T-helper 2 cell treated with Interferon-gamma antibody and Interleukin-4, amounts not matched to agents 5 μg/mL and 100 μg/mL, for 36 hours (primary cell): ENCODE measurements at regions not wholly inside any gene's neighbourhood (a gene's known extent, or its start where the extent isn't known, plus 50 kb on each side); places are given as distances from the start of the nearest gene placed in this dataset.

Source experiments
- DNase-seq: peaks from one replicate; pipeline ENCODE4 v3.0.0; 2021; ENCODE audit warnings: low spot score
- H3K27ac Mint-ChIP-seq: one replicate; pipeline ENCODE4 v1.8.0; 2021; ENCODE audit warnings: mild to moderate bottlenecking, mixed read lengths
- H3K27me3 Mint-ChIP-seq: one replicate; pipeline ENCODE4 v1.8.0; 2021; ENCODE audit warnings: low read depth, mixed read lengths
- H3K36me3 Mint-ChIP-seq: one replicate; pipeline ENCODE4 v1.8.0; 2021; ENCODE audit warnings: low read depth, mixed read lengths
- H3K4me1 Mint-ChIP-seq: one replicate; pipeline ENCODE4 v1.8.0; 2021; ENCODE audit warnings: low read depth, mixed read lengths
- H3K4me3 Mint-ChIP-seq: one replicate; pipeline ENCODE4 v1.8.0; 2022; ENCODE audit warnings: mild to moderate bottlenecking, moderate library complexity, mixed read lengths
- H3K9me3 Mint-ChIP-seq: one replicate; pipeline ENCODE4 v1.8.0; 2021; ENCODE audit warnings: mixed read lengths

DNA sequence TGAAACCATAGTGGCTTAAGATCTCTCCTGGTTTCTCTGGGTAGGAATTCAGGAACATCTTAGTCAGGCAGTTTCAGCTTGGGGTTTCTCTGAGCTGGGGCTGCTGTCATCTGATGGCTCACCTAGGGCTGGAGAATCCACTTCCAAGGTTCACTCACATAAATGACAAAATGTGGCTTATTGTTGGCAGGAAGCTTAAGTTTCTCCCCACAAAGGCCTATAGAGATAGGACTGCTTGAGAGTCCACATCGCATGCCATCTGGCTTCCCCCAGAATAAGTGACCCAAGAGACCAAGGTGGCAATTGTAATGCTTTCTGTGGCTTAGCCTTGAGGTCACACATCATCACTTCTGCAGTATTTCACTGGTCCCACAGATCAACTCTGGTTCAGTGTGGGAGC is 131.4 kb downstream of the EDN1 start:
- Mint-ChIP-seq H3K4me3 (no peak overlapping the region), H3K27me3 (no peaks in the 10 kb centered on the region), H3K27ac (no peak overlapping the region), H3K9me3 (no peaks in the 10 kb centered on the region), H3K4me1 (no peaks in the 10 kb centered on the region), H3K36me3 (no peaks in the 10 kb centered on the region)
- no peak for DNase-seq

DNA sequence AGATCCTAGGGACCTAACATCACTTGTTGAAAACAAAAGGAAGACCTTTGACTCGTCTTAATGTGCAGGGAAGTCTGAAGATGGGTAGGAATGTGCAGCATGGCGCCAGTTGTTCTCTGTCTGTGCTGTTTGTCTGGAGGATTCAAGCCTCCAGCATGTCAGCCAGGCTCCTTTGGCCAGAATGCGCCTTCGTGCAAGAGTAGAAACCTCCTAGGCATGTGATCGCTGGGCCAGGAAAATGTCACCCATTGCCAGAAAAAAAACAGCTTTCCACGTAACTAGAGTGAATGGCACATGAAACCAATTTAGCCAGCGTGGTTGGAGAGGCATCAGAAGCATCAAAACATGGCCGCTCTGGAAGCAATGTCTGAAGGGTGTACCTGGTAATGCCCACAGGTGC is 132.7 kb downstream of the EDN1 start:
- no peaks in the 10 kb centered on the region for H3K9me3 Mint-ChIP-seq
- H3K36me3 Mint-ChIP-seq: no peaks in the 10 kb centered on the region
- H3K27ac Mint-ChIP-seq: no peak overlapping the region
- no peaks in the 10 kb centered on the region for H3K27me3 Mint-ChIP-seq
- no peak for DNase-seq
- no peaks in the 10 kb centered on the region for H3K4me1 Mint-ChIP-seq
- no peak overlapping the region for H3K4me3 Mint-ChIP-seq

DNA sequence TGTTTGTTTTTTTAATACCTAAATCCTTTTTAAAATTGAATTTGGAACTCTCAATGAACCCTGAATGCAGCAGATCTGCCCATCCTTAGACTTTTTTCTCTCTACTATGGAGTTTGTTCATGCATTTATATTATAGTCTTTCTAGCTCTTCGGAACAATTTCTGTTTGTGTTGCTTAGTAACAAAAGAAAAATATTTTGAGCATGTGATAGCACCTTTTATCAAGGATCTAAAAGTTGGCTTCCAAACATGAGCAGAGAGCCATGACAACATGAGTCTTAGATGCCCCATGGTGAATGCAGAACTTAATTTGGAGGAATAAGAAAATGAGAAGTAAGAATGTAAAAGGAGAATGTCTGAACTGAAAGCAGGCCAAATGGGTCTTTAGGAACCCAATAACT is 133.7 kb downstream of the EDN1 start:
- Mint-ChIP-seq H3K27me3 (no peaks in the 10 kb centered on the region), H3K9me3 (no peaks in the 10 kb centered on the region), H3K4me1 (no peaks in the 10 kb centered on the region), H3K36me3 (no peaks in the 10 kb centered on the region), H3K4me3 (no peak overlapping the region), H3K27ac (no peak overlapping the region)
- no peak for DNase-seq

DNA sequence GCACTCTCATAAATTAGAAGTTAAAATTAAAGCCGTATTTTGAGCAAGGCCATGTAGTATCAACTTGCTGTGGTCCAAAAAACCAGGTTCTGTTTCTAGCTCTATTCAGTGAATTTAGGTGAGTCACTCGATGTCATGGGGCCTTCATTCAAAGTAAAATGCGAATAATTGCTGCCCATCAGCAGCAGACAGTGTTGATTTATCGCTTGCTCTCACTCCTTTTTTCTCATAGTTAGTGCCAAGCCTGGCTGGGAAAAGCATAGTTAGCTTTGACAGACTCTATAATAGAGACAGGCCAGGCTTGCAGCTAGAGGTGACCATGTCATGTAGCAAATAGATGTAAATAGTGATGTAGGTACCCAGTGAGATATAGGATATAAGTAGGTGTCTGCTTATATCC is 136.0 kb downstream of the EDN1 start:
- Mint-ChIP-seq H3K4me1 (no peaks in the 10 kb centered on the region), H3K27me3 (no peaks in the 10 kb centered on the region), H3K9me3 (no peaks in the 10 kb centered on the region), H3K4me3 (no peak overlapping the region), H3K27ac (no peak overlapping the region), H3K36me3 (no peaks in the 10 kb centered on the region)
- no peak for DNase-seq

DNA sequence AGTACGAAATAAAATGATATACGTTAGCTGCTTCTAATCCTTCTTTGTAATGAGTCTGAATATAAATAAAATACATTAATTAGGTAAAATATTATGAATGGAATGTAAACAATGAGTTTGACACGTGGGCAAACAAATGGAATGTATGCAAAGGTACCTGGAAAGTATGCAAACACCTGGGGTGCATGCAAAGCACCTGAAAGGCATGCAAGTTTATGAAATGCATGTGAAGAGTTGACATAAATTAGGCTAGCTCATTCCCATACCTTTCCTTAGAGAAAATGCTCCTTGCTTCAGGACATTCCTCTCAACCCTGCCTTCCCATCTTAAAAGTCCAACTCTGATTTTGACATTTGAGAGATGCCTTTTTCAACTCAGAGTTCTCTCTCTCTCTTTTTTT is 140.9 kb downstream of the EDN1 start:
- H3K27ac Mint-ChIP-seq: no peak overlapping the region
- no peaks in the 10 kb centered on the region for H3K27me3 Mint-ChIP-seq
- no peak for DNase-seq
- H3K4me1 Mint-ChIP-seq: peaks cover 2% of the 10 kb centered on the region
- H3K4me3 Mint-ChIP-seq: no peak overlapping the region
- no peaks in the 10 kb centered on the region for H3K36me3 Mint-ChIP-seq
- H3K9me3 Mint-ChIP-seq: peaks cover 10% of the 10 kb centered on the region

DNA sequence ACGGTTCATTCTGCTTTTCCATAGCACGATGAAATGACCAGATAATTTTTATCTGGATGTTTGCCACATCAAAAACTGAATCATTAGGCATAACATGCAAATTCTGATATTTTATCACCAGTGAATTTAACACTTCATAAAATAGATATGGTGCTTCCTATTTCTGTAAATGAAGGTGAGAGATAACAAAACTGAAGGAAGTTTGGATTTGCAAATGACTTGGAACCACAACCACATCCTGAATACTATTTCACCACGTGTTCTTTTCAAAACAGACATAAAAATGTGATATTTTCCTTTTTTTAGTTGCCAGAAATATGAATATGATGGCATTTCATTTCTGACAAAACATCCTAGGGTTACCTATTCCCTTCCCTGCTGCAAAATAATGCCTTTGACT is 146.1 kb downstream of the EDN1 start:
- no peaks in the 10 kb centered on the region for H3K36me3 Mint-ChIP-seq
- peaks cover 7% of the 10 kb centered on the region for H3K4me1 Mint-ChIP-seq
- no peak for DNase-seq
- no peaks in the 10 kb centered on the region for H3K27me3 Mint-ChIP-seq
- peaks cover 10% of the 10 kb centered on the region for H3K9me3 Mint-ChIP-seq
- H3K4me3 Mint-ChIP-seq: no peak overlapping the region
- H3K27ac Mint-ChIP-seq: no peak overlapping the region

DNA sequence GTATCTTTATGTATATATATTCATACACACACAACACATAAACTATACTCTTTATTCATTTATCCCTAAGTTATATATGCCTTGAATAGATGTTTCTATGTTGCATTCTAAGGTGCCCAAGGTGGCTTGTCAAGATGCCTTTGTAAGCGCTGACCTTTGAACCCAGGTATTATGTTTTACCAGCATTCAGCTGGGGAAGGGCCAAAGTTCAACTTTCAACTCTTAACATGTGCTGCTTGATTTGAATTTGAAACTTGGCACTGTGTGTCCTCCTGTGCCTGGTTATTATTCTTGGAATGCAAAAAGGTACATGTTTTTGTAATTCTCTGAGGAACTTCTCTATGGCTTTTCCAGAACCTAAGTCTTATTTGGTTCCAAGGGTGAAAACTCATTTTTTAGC is 146.5 kb downstream of the EDN1 start:
- DNase-seq: no peak
- Mint-ChIP-seq H3K9me3 (peaks cover 10% of the 10 kb centered on the region), H3K27ac (no peak overlapping the region), H3K4me1 (peaks cover 7% of the 10 kb centered on the region), H3K27me3 (no peaks in the 10 kb centered on the region), H3K36me3 (no peaks in the 10 kb centered on the region), H3K4me3 (no peak overlapping the region)

DNA sequence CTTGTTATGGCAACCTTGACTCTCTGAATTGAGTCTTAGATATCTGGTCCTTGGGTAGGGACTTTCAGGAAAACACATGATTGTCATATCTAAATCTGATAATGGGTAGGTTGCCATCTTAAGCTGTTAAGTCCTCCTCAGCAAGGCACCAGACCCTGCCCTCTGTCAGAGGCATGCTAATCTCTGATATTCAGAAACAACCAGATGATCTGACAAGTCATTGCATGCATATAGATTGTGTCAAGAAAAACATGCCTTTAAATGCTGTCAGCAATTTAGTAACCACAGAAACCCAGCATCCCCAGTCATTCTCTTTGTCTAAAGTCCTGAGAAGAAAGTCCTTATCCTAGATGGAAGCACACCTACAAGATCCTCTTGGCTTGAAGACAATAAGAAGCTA is 149.1 kb downstream of the EDN1 start:
- Mint-ChIP-seq H3K27ac (no peak overlapping the region), H3K36me3 (no peaks in the 10 kb centered on the region), H3K4me3 (no peak overlapping the region), H3K4me1 (peaks cover 12% of the 10 kb centered on the region), H3K27me3 (no peaks in the 10 kb centered on the region), H3K9me3 (peaks cover 6% of the 10 kb centered on the region)
- no peak for DNase-seq

DNA sequence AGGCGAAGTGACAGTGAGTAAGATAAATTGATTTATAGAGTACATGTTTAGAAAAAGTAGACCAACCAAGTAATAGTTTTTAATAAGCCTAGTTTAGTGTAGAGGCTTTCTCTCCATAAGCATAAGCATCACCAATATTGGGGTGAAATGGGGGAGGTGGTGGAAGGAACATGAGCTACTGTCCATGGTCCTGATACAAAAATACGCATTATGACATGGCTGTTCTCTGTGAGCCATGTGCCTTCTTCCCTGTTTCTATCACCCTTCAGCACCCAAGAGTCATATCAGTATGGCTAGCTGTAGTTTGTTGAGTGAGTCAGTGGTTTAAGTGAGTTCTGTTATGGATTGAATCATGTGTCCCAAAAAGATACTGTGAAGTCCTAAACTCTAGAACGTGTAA is 150.8 kb downstream of the EDN1 start:
- H3K4me1 Mint-ChIP-seq: peaks cover 10% of the 10 kb centered on the region
- no peak overlapping the region for H3K27ac Mint-ChIP-seq
- no peaks in the 10 kb centered on the region for H3K36me3 Mint-ChIP-seq
- no peak overlapping the region for H3K4me3 Mint-ChIP-seq
- no peaks in the 10 kb centered on the region for H3K9me3 Mint-ChIP-seq
- no peaks in the 10 kb centered on the region for H3K27me3 Mint-ChIP-seq
- no peak for DNase-seq

DNA sequence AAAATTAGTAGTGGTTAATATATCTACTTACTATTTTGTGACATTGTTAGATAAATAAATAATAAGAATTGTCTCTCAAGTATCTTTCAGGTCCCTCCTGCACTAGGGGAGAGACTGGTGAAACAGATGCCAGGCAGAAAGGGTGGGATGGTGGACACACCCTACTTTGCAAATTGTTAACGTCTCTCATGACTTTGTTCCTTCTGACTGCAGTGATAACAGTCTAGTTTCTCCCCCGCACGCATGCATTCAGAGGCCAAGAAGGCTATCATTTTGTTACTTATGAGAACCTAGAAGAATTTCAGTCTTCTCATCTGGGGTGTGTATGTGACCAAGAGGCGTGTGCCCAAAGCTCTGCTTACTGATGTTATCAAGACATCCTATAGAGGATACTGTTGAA is 152.3 kb downstream of the EDN1 start:
- H3K4me3 Mint-ChIP-seq: no peak overlapping the region
- no peak for DNase-seq
- no peak overlapping the region for H3K27ac Mint-ChIP-seq
- H3K9me3 Mint-ChIP-seq: no peaks in the 10 kb centered on the region
- no peaks in the 10 kb centered on the region for H3K36me3 Mint-ChIP-seq
- H3K4me1 Mint-ChIP-seq: peaks cover 5% of the 10 kb centered on the region
- H3K27me3 Mint-ChIP-seq: no peaks in the 10 kb centered on the region

DNA sequence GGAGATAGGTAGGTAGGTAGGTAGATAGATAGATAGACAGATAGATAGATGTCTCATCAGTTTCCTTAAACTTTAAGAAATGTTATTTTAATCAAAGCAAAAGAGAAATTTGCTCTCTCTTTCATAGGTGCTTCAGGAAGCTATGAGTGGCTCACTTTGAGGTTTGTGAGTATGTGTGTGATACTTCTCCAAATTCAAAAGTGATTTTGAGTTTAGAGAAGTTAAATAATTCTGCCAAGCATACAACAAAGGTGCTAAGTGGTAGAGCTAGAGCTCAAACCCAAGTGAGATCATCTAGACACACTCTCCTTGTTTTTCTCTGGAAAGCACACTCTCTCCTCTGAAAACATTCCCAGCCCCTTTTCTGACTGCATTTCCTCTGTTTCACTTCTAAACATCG is 156.2 kb downstream of the EDN1 start:
- H3K27ac Mint-ChIP-seq: no peak overlapping the region
- no peaks in the 10 kb centered on the region for H3K27me3 Mint-ChIP-seq
- H3K4me1 Mint-ChIP-seq: peaks cover 7% of the 10 kb centered on the region
- H3K36me3 Mint-ChIP-seq: no peaks in the 10 kb centered on the region
- DNase-seq: no peak
- H3K9me3 Mint-ChIP-seq: peaks cover 3% of the 10 kb centered on the region
- no peak overlapping the region for H3K4me3 Mint-ChIP-seq

DNA sequence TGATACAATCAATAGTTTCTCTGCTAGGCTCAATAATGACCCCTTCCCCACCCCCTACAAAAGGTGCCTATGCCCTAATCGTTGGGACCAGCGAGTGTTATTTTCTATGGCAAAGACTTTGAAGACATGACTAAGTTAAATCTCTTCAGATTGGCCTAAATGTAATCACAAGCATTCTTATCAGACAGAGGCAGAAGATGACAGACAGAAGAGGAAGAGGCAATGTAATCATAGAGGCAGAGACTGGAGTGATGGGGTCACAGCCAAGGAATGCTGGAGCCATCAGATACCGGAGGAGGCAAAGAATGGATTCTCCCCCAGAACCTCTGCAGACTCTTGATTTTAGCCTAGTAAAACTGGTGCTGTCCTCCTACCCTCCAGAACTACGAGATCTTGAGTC is 159.3 kb downstream of the EDN1 start:
- peaks cover 2% of the 10 kb centered on the region for H3K4me1 Mint-ChIP-seq
- H3K4me3 Mint-ChIP-seq: no peak overlapping the region
- H3K9me3 Mint-ChIP-seq: peaks cover 11% of the 10 kb centered on the region
- H3K27ac Mint-ChIP-seq: no peak overlapping the region
- no peaks in the 10 kb centered on the region for H3K27me3 Mint-ChIP-seq
- no peaks in the 10 kb centered on the region for H3K36me3 Mint-ChIP-seq
- DNase-seq: no peak

DNA sequence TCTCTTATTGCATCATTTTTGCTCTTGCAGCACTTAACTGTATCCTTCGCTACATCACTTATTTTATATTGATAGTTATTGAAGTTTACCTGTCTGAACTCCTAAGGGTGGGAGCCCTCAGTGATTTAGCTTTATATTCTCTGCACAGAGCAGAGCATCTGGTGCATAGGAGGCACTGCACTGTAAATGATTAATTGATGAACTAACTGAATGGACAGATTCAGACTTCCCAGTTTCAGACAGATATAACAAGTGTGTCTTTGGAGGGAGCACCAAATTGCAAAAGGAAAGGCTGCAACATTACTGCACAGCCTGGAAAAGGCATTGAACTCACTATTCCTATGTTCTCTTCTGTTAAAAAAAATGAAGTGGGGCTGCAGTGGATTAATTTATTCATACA is 160.3 kb downstream of the EDN1 start:
- H3K4me3 Mint-ChIP-seq: no peak overlapping the region
- H3K9me3 Mint-ChIP-seq: peaks cover 11% of the 10 kb centered on the region

DNA sequence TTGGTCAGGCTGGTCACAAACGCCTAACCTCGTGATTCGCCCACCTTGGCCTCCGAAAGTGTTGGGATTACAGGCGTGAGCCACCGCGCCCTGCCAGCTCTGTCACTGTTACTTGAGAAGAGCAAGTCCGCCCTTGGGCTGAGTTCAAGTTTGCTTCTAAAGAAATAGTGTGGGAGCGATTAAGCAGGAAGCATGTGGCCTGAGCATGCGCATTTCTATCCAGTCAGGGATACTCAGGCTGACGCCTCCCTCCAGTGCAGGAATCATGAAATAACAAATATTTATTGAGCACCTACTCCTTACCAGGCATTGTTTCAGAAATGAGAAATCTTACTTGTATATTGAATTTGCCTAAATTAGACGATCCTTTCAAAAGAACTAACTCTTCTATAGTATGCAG is 166.2 kb downstream of the EDN1 start:
- no peak for DNase-seq
- no peaks in the 10 kb centered on the region for H3K4me1 Mint-ChIP-seq

More for the DNA sequence above, 160.3 kb downstream of the EDN1 start:
- no peaks in the 10 kb centered on the region for H3K27me3 Mint-ChIP-seq
- H3K4me1 Mint-ChIP-seq: peaks cover 2% of the 10 kb centered on the region
- no peaks in the 10 kb centered on the region for H3K36me3 Mint-ChIP-seq
- H3K27ac Mint-ChIP-seq: no peak overlapping the region
- no peak for DNase-seq

DNA sequence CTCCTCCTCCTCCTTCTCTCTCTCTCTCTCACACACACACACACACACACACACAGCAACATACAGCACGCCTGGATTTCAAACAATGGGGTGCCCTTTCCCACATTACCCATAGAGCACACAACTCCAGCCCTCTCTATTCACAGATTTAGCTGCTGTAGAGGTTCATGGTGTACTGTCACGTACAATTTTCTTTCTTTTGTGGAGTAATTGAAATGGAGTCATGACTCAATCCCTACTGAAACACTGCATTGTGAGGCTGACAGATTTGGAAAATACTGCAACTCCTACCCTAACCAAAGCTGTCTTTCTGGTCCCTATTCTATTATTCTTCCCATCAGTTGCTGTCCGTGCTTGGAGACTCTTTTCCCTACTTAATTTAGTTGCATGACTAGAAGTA is 166.9 kb downstream of the EDN1 start:
- no peaks in the 10 kb centered on the region for H3K36me3 Mint-ChIP-seq
- H3K4me1 Mint-ChIP-seq: no peaks in the 10 kb centered on the region
- H3K9me3 Mint-ChIP-seq: peaks cover 8% of the 10 kb centered on the region
- DNase-seq: no peak
- peaks cover 3% of the 10 kb centered on the region for H3K27me3 Mint-ChIP-seq
- H3K4me3 Mint-ChIP-seq: no peak overlapping the region
- no peak overlapping the region for H3K27ac Mint-ChIP-seq

More for the DNA sequence above, 166.2 kb downstream of the EDN1 start:
- Mint-ChIP-seq H3K27me3 (peaks cover 3% of the 10 kb centered on the region), H3K27ac (no peak overlapping the region), H3K9me3 (peaks cover 8% of the 10 kb centered on the region), H3K36me3 (no peaks in the 10 kb centered on the region), H3K4me3 (no peak overlapping the region)
